ENCODE measurements at regions not wholly inside any gene's neighbourhood (a gene's known extent, or its start where the extent isn't known, plus 50 kb on each side); places are given as distances from the start of the nearest gene placed in this dataset.

DNA sequence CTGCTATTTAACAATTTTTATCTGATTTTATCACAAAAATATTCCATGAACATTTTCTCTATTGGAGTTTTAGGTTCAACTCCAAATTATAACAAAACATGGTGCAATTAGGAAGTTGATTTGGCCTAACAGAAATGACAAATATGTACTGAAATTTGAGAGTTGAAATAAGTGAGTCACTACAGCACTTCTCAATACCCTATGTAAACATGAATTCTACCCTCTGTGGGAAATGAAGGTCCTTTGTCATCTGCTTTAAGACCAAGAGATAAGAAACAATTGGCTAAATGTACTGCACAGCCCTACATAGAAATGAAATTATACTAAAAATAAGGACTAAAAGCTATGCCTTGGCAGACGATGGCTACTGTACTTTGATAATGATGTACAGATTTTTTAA, 86.2 kb upstream of the BEND6 start:
- Mint-ChIP-seq H3K4me3 (ENCODE audit: unreplicated experiment) (no peak overlapping the region), H3K4me1 (ENCODE audit: low read depth, unreplicated experiment) (peaks cover 44% of the 10 kb centered on the region), H3K27me3 (ENCODE audit: low read depth, unreplicated experiment) (no peaks in the 10 kb centered on the region), H3K9me3 (ENCODE audit: unreplicated experiment) (no peaks in the 10 kb centered on the region), H3K27ac (ENCODE audit: unreplicated experiment) (peak overlapping the region; percentile 45), H3K36me3 (ENCODE audit: low read depth, unreplicated experiment) (peaks cover 2% of the 10 kb centered on the region)
- Histone ChIP-seq H3K9ac (ENCODE audit: low read length) (peak overlapping the region; percentile 36), H3K4me3 (ENCODE audit: insufficient read depth, low read depth, low read length) (peak overlapping the region; percentile 13), H3K27ac (ENCODE audit: low read depth, low read length) (peak overlapping the region; percentile 56), H3K79me2 (ENCODE audit: insufficient read depth, low read length) (peaks cover 3% of the 10 kb centered on the region), H3K4me2 (ENCODE audit: low read length) (peak overlapping the region; percentile 61), H3K27me3 (ENCODE audit: insufficient read depth, low read length) (no peaks in the 10 kb centered on the region), H4K20me1 (ENCODE audit: insufficient read depth, low read length) (no peaks in the 10 kb centered on the region), H3K9me3 (ENCODE audit: insufficient read depth, low read depth, low read length) (no peaks in the 10 kb centered on the region), H3K36me3 (ENCODE audit: insufficient read depth, low read length) (no peaks in the 10 kb centered on the region), H2AFZ (ENCODE audit: low read depth, low read length) (no peak overlapping the region), H3K4me1 (ENCODE audit: insufficient read depth, low read length) (peaks cover 29% of the 10 kb centered on the region)
- no peak for FAIRE-seq
- DNase-seq (ENCODE audit: low read depth), result peak; percentile 89
- TF ChIP-seq, protein P1, sequence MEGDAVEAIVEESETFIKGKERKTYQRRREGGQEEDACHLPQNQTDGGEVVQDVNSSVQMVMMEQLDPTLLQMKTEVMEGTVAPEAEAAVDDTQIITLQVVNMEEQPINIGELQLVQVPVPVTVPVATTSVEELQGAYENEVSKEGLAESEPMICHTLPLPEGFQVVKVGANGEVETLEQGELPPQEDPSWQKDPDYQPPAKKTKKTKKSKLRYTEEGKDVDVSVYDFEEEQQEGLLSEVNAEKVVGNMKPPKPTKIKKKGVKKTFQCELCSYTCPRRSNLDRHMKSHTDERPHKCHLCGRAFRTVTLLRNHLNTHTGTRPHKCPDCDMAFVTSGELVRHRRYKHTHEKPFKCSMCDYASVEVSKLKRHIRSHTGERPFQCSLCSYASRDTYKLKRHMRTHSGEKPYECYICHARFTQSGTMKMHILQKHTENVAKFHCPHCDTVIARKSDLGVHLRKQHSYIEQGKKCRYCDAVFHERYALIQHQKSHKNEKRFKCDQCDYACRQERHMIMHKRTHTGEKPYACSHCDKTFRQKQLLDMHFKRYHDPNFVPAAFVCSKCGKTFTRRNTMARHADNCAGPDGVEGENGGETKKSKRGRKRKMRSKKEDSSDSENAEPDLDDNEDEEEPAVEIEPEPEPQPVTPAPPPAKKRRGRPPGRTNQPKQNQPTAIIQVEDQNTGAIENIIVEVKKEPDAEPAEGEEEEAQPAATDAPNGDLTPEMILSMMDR (IDR thresholded peaks at IDR 0.05; ENCODE audit: insufficient read depth, low read depth, low read length), result no peak
- TF ChIP-seq EZH2 (IDR thresholded peaks at IDR 0.05; ENCODE audit: insufficient read depth, low read length), result no peak

DNA sequence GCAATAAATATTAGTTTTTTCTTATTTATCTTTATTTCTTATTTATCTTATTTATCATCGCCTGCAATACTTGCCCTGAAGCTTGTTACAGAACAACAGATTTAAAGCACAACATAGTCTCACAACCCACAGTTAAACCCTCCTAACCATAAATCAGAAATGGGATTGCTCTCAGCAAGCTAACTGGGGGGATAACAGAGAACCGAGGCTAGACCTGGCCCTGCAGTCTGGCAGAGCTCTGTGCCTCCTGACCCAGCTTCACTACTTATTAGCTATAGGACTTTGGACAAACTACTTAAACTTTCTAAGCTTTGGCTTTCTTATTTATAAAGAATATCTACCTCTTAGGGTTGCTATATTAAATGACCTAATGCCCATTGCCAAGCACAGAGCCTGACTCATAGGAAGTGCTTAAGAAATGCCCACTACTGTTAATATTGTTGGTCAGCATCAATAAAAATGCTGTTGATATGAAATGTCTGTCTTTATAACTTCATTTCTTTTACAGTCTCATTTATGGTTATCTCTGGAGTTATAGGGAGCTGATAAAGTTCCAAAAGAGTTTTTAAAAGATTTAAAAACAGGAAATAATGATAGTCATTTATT, 87.9 kb upstream of the BEND6 start:
- H3K36me3 ChIP-seq (ENCODE audit: insufficient read depth, low read length), result no peaks in the 10 kb centered on the region
- H3K4me3 ChIP-seq (ENCODE audit: insufficient read depth, low read depth, low read length), result no peak overlapping the region
- peaks cover 3% of the 10 kb centered on the region for H3K79me2 ChIP-seq (ENCODE audit: insufficient read depth, low read length)
- TF ChIP-seq EZH2 (IDR thresholded peaks at IDR 0.05; ENCODE audit: insufficient read depth, low read length), result no peak
- TF ChIP-seq, protein P1 (IDR thresholded peaks at IDR 0.05; ENCODE audit: insufficient read depth, low read depth, low read length), result no peak
- peaks cover 44% of the 10 kb centered on the region for H3K4me1 ChIP-seq (ENCODE audit: insufficient read depth, low read length)
- FAIRE-seq (no peak), DNase-seq (ENCODE audit: low read depth) (no peak)
- Mint-ChIP-seq H3K4me3 (ENCODE audit: unreplicated experiment) (no peak overlapping the region), H3K9me3 (ENCODE audit: unreplicated experiment) (no peaks in the 10 kb centered on the region), H3K27ac (ENCODE audit: unreplicated experiment) (no peak overlapping the region), H3K27me3 (ENCODE audit: low read depth, unreplicated experiment) (no peaks in the 10 kb centered on the region), H3K4me1 (ENCODE audit: low read depth, unreplicated experiment) (peaks cover 60% of the 10 kb centered on the region), H3K36me3 (ENCODE audit: low read depth, unreplicated experiment) (no peaks in the 10 kb centered on the region)
- no peaks in the 10 kb centered on the region for H4K20me1 ChIP-seq (ENCODE audit: insufficient read depth, low read length)
- no peaks in the 10 kb centered on the region for H3K27me3 ChIP-seq (ENCODE audit: insufficient read depth, low read length)
- H2AFZ ChIP-seq (ENCODE audit: low read depth, low read length), result no peak overlapping the region
- no peak overlapping the region for H3K9ac ChIP-seq (ENCODE audit: low read length)
- H3K27ac ChIP-seq (ENCODE audit: low read depth, low read length), result no peak overlapping the region
- no peak overlapping the region for H3K4me2 ChIP-seq (ENCODE audit: low read length)
- no peaks in the 10 kb centered on the region for H3K9me3 ChIP-seq (ENCODE audit: insufficient read depth, low read depth, low read length)

DNA sequence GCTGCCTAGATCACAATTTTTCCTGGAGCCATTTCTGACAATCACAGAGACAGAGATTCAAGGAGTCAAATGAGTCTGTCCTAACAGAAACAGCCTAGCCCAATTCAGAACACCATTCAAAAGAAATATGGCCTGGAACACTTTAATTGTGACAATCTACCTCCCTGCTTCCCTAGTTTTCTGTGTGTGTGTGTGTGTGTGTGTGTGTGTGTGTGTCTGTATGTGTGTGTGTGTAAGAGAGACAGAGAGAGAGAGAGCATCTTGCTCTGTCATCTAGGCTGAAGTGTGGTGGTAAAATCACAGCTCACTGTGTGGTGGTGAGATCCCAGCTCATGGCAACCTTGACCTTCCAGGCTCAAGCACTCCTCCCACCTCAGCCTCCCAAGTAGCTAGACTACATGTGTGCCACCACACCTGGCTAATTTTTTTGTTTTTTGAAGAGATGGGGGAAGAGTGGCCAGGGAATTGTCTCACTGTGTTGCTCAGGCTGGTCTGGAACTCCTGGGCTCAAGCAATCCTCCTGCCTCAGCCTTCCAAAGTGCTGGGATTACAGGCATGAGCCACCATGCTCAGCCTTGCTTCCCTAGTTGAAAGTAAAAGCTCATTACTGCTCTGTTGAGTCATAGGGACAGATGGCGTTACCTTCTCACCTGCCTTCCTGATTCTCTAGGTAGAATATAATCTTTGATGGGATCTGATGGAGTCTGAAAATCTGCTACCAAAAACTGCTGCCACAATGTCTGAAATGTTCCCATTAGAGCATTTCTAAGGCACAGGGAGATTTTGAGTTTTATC, 89.6 kb upstream of the BEND6 start:
- H4K20me1 ChIP-seq (ENCODE audit: insufficient read depth, low read length), result no peaks in the 10 kb centered on the region
- peaks cover 48% of the 10 kb centered on the region for H3K4me1 ChIP-seq (ENCODE audit: insufficient read depth, low read length)
- no peak overlapping the region for H3K9ac ChIP-seq (ENCODE audit: low read length)
- Mint-ChIP-seq H3K4me1 (ENCODE audit: low read depth, unreplicated experiment) (peaks cover 73% of the 10 kb centered on the region), H3K4me3 (ENCODE audit: unreplicated experiment) (no peak overlapping the region), H3K27ac (ENCODE audit: unreplicated experiment) (peak overlapping the region; percentile 81), H3K27me3 (ENCODE audit: low read depth, unreplicated experiment) (no peaks in the 10 kb centered on the region), H3K9me3 (ENCODE audit: unreplicated experiment) (no peaks in the 10 kb centered on the region), H3K36me3 (ENCODE audit: low read depth, unreplicated experiment) (no peaks in the 10 kb centered on the region)
- H2AFZ ChIP-seq (ENCODE audit: low read depth, low read length), result no peak overlapping the region
- H3K27ac ChIP-seq (ENCODE audit: low read depth, low read length), result no peak overlapping the region
- H3K4me2 ChIP-seq (ENCODE audit: low read length), result no peak overlapping the region
- H3K9me3 ChIP-seq (ENCODE audit: insufficient read depth, low read depth, low read length), result no peaks in the 10 kb centered on the region
- TF ChIP-seq, protein P1 (IDR thresholded peaks at IDR 0.05; ENCODE audit: insufficient read depth, low read depth, low read length), result no peak
- TF ChIP-seq EZH2 (IDR thresholded peaks at IDR 0.05; ENCODE audit: insufficient read depth, low read length), result no peak
- no peak overlapping the region for H3K4me3 ChIP-seq (ENCODE audit: insufficient read depth, low read depth, low read length)
- DNase-seq (ENCODE audit: low read depth) (no peak), FAIRE-seq (no peak)
- H3K27me3 ChIP-seq (ENCODE audit: insufficient read depth, low read length), result no peaks in the 10 kb centered on the region
- no peaks in the 10 kb centered on the region for H3K36me3 ChIP-seq (ENCODE audit: insufficient read depth, low read length)
- no peaks in the 10 kb centered on the region for H3K79me2 ChIP-seq (ENCODE audit: insufficient read depth, low read length)

Data from astrocyte (in vitro differentiated cells and primary cell).